Ovary (tissue), 3 donors: ENCODE measurements at regions not wholly inside any gene's neighbourhood (a gene's known extent, or its start where the extent isn't known, plus 50 kb on each side); places are given as distances from the start of the nearest gene placed in this dataset.

Experiments used
- CTCF ChIP-seq, 3 donors: fragments of 450-650 bp in 2 of 3; fragments of 200-600 bp in 1 of 3; IDR thresholded peaks; one replicate each; pipeline versions ENCODE4 v1.5.1 to v1.8.0; 2016 to 2022; ENCODE audit warnings: antibody characterized with exemption in 3 of 3, mild to moderate bottlenecking in 1 of 3
- POLR2A ChIP-seq: fragments of 450-650 bp; IDR thresholded peaks from one replicate; pipeline ENCODE4 v1.6.1; 2017; ENCODE audit warnings: antibody characterized with exemption, mild to moderate bottlenecking, moderate library complexity
- donor health status: DM: no; HTN: no; CAD: no.

GRCh38 chr4:156419080-156419685 is 465.5 kb upstream of the CTSO start:
- TF ChIP-seq POLR2A (no peak), CTCF (IDR thresholded peaks at IDR 0.05) (no peak)
